SK-N-SH (cell line): ENCODE measurements at regions not wholly inside any gene's neighbourhood (a gene's known extent, or its start where the extent isn't known, plus 50 kb on each side); places are given as distances from the start of the nearest gene placed in this dataset.

ENCODE experiments used
- CTCF ChIA-PET: fragments of 300-600, 350-600 bp; formaldehyde crosslinking; extraction: SDS; loops from one replicate; lab custom pipeline; 2021; lab: Yijun Ruan, JAX
- POLR2A ChIA-PET: fragments of 350-600 bp; sonication (Branson Sonifier 250); formaldehyde crosslinking; extraction: SDS; loops from one replicate; lab custom pipeline; 2020; ENCODE audit warnings: antibody characterized with exemption, inconsistent platforms; lab: Yijun Ruan, JAX
- DNase-seq: peaks from one replicate; pipeline ENCODE4 v3.0.0; 2012
- H2AFZ ChIP-seq: fragments of 200-600 bp; sonication (generic); 2 replicates; pipeline ENCODE4 v1.8.1; 2016; ENCODE audit warnings: antibody characterized with exemption, mild to moderate bottlenecking, low read depth
- H3F3A ChIP-seq: fragments of 200-600 bp; sonication (generic); replicated peaks from 2 replicates; pipeline ENCODE3; 2016; ENCODE audit warnings: antibody characterized with exemption, mild to moderate bottlenecking; ENCODE audit not compliant: insufficient read depth
- H3K27ac ChIP-seq, 2 experiments: fragments of 200-500 bp in 1 of 2; fragments of 200-600 bp in 1 of 2; sonication (Bioruptor generic) in 1 of 2; sonication (generic), shearing (Covaris generic) in 1 of 2; 2 replicates each; pipeline versions ENCODE4 v1.5.1 to v1.6.1; 2014 to 2016; ENCODE audit warnings: low read depth in 2 of 2, inconsistent platforms in 1 of 2, low read length in 1 of 2, mild to moderate bottlenecking in 1 of 2, mixed read lengths in 1 of 2
- H3K27me3 ChIP-seq: fragments of 200-600 bp; sonication (generic), shearing (Covaris generic); 2 replicates; pipeline ENCODE4 v1.6.1; 2016; ENCODE audit warnings: mixed run types; ENCODE audit not compliant: insufficient read depth
- H3K36me3 ChIP-seq, 2 experiments: fragments of 200-500 bp in 1 of 2; fragments of 200-600 bp in 1 of 2; sonication (Bioruptor generic) in 1 of 2; sonication (generic) in 1 of 2; replicated peaks in 1 of 2; 2 replicates each; pipeline versions ENCODE3 to v1.5.1; 2014 to 2016; ENCODE audit warnings: low read length in 1 of 2, mild to moderate bottlenecking in 1 of 2; ENCODE audit not compliant: insufficient read depth in 2 of 2, control insufficient read depth in 1 of 2
- H3K4me1 ChIP-seq, 2 experiments: fragments of 200-500 bp in 1 of 2; fragments of 200-600 bp in 1 of 2; sonication (Bioruptor generic) in 1 of 2; sonication (generic), shearing (Covaris generic) in 1 of 2; 2 replicates each; pipeline versions ENCODE4 v1.5.1 to v1.6.1; 2014 to 2016; ENCODE audit warnings: low read depth in 1 of 2, low read length in 1 of 2, mixed run types in 1 of 2; ENCODE audit not compliant: insufficient read depth in 2 of 2, control insufficient read depth in 1 of 2
- H3K4me2 ChIP-seq: fragments of 200-600 bp; sonication (generic), shearing (Covaris generic); 2 replicates; pipeline ENCODE4 v1.6.1; 2017; ENCODE audit warnings: mixed run types
- H3K4me3 ChIP-seq, 2 experiments: fragments of 200-500 bp in 1 of 2; fragments of 200-600 bp in 1 of 2; sonication (Bioruptor generic) in 1 of 2; sonication (generic), shearing (Covaris generic) in 1 of 2; 2 replicates each; pipeline versions ENCODE4 v1.5.1 to v1.8.1; 2014 to 2016; ENCODE audit warnings: low read depth in 2 of 2, inconsistent platforms in 1 of 2, low read length in 1 of 2, mild to moderate bottlenecking in 1 of 2, mixed read lengths in 1 of 2, moderate library complexity in 1 of 2
- H3K79me2 ChIP-seq: fragments of 200-600 bp; sonication (generic); 2 replicates; pipeline ENCODE4 v1.8.1; 2017; ENCODE audit warnings: mild to moderate bottlenecking; ENCODE audit not compliant: insufficient read depth
- H3K9ac ChIP-seq: fragments of 200-600 bp; sonication (generic); 2 replicates; pipeline ENCODE4 v1.6.1; 2017; ENCODE audit warnings: mixed run types
- H3K9me2 ChIP-seq: fragments of 200-600 bp; sonication (generic); 2 replicates; pipeline ENCODE4 v1.6.1; 2017; ENCODE audit warnings: mixed run types
- H3K9me3 ChIP-seq: fragments of 200-600 bp; sonication (generic); 2 replicates; pipeline ENCODE4 v1.6.1; 2017; ENCODE audit warnings: mixed run types, mild to moderate bottlenecking, moderate library complexity
- H4K20me1 ChIP-seq: fragments of 200-600 bp; sonication (generic); 2 replicates; pipeline ENCODE4 v1.6.1; 2017; ENCODE audit warnings: mild to moderate bottlenecking, mixed run types; ENCODE audit not compliant: insufficient read depth
- CHD2 ChIP-seq: fragments of 150-350 bp; IDR thresholded peaks from 2 replicates; pipeline ENCODE4 v1.6.1; 2018; ENCODE audit warnings: low read length; ENCODE audit not compliant: partially characterized antibody
- EP300 ChIP-seq, 2 experiments: IDR thresholded peaks; 2 replicates each; pipeline versions ENCODE4 v1.4.0 to v1.6.1; 2012; ENCODE audit warnings: borderline replicate concordance in 1 of 2, low read depth in 1 of 2, low read length in 1 of 2
- EZH2phosphoT487 ChIP-seq: fragments of 200-600 bp; sonication (generic); IDR thresholded peaks from 2 replicates; pipeline ENCODE4 v1.6.1; 2017; ENCODE audit warnings: low read depth, mixed run types, mild to moderate bottlenecking, antibody characterized with exemption, moderate library complexity, borderline replicate concordance
- FOXJ3 ChIP-seq: sonication (generic); formaldehyde crosslinking; IDR thresholded peaks from 2 replicates; pipeline ENCODE4 v1.5.1; 2020; ENCODE audit warnings: mild to moderate bottlenecking, missing genetic modification reagents
- GABPA ChIP-seq: IDR thresholded peaks from 2 replicates; pipeline ENCODE4 v1.4.0; 2012; ENCODE audit warnings: low read depth, mild to moderate bottlenecking
- IRF3 ChIP-seq: fragments of 150-350 bp; IDR thresholded peaks from 2 replicates; pipeline ENCODE4 v1.6.1; 2016; ENCODE audit warnings: mild to moderate bottlenecking, low read depth, low read length
- JUND ChIP-seq: IDR thresholded peaks from 2 replicates; pipeline ENCODE4 v1.4.0; 2012
- MEF2A ChIP-seq: IDR thresholded peaks from 2 replicates; pipeline ENCODE4 v1.4.0; 2012; ENCODE audit warnings: low read depth, borderline replicate concordance
- MXI1 ChIP-seq: IDR thresholded peaks from 2 replicates; pipeline ENCODE4 v1.6.1; 2012; ENCODE audit warnings: mild to moderate bottlenecking, low read depth, low read length, improper control_type of control experiment
- NRF1 ChIP-seq: IDR thresholded peaks from 2 replicates; pipeline ENCODE4 v1.6.1; 2012; ENCODE audit warnings: low read depth, mild to moderate bottlenecking, low read length
- PBX3 ChIP-seq: IDR thresholded peaks from 2 replicates; pipeline ENCODE4; 2012
- RAD21 ChIP-seq: IDR thresholded peaks from 2 replicates; pipeline ENCODE4 v1.6.1; 2012; ENCODE audit warnings: mild to moderate bottlenecking, low read length
- TAF1 ChIP-seq: IDR thresholded peaks from 2 replicates; pipeline ENCODE4 v1.6.1; 2012; ENCODE audit warnings: low read depth, mild to moderate bottlenecking, low read length, moderate library complexity, borderline replicate concordance
- TEAD4 ChIP-seq: IDR thresholded peaks from 2 replicates; pipeline ENCODE4 v1.4.0; 2012; ENCODE audit warnings: mild to moderate bottlenecking, borderline replicate concordance; ENCODE audit not compliant: insufficient read depth
- YY1 ChIP-seq: IDR thresholded peaks from 2 replicates; pipeline ENCODE4 v1.4.0; 2012; ENCODE audit warnings: low read depth, mild to moderate bottlenecking
- WGBS: methylation state at CpG from one replicate; pipeline ENCODE4 v1.1.6; 2017; ENCODE audit warnings: low lambda C conversion rate; 5-methylcytosine and 5-hydroxymethylcytosine counted together
- TF ChIP-seq, protein P1 (sequence below): IDR thresholded peaks from 2 replicates; pipeline ENCODE4 v1.4.0; 2012; ENCODE audit warnings: low read depth, borderline replicate concordance
- TF ChIP-seq, protein P2 (sequence below): fragments of 200-600 bp; sonication (generic); IDR thresholded peaks from 2 replicates; pipeline ENCODE4 v1.6.1; 2017; ENCODE audit warnings: antibody characterized with exemption, mild to moderate bottlenecking, moderate library complexity
- TF ChIP-seq, protein P3 (sequence below): fragments of 150-350 bp; IDR thresholded peaks from 2 replicates; pipeline ENCODE4 v1.6.1; 2017; ENCODE audit warnings: antibody characterized with exemption, low read length, low read depth, borderline replicate concordance
- TF ChIP-seq, protein P4 (sequence below): IDR thresholded peaks from 2 replicates; pipeline ENCODE4 v1.6.1; 2012; ENCODE audit warnings: mild to moderate bottlenecking, low read depth, low read length, moderate library complexity

- ChIA-PET POLR2A (no interaction called here), CTCF (interaction anchor here (0.7 to 1.6 kb wide), 2 partner anchors 28 to 171 kb away, joined by 3 read pairs; no protein-coding TSS in a partner anchor)
- no peaks in the 10 kb centered on the region for H3K9me2 ChIP-seq
- TF ChIP-seq FOXJ3 (CRISPR knock-in tag) (no peak), PBX3 (no peak), TAF1 (no peak), TEAD4 (no peak), NRF1 (no peak), EZH2phosphoT487 (no peak), IRF3 (no peak), RAD21 (no peak), MXI1 (no peak), MEF2A (no peak), EP300 (IDR thresholded peaks at IDR 0.05; ENCODE audit: borderline replicate concordance in 1 of 2, low read depth in 1 of 2, low read length in 1 of 2) (no peak), CHD2 (no peak), JUND (no peak), YY1 (no peak), GABPA (no peak)
- TF ChIP-seq, protein P1, sequence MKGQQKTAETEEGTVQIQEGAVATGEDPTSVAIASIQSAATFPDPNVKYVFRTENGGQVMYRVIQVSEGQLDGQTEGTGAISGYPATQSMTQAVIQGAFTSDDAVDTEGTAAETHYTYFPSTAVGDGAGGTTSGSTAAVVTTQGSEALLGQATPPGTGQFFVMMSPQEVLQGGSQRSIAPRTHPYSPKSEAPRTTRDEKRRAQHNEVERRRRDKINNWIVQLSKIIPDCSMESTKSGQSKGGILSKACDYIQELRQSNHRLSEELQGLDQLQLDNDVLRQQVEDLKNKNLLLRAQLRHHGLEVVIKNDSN = no peak
- TF ChIP-seq, protein P2, sequence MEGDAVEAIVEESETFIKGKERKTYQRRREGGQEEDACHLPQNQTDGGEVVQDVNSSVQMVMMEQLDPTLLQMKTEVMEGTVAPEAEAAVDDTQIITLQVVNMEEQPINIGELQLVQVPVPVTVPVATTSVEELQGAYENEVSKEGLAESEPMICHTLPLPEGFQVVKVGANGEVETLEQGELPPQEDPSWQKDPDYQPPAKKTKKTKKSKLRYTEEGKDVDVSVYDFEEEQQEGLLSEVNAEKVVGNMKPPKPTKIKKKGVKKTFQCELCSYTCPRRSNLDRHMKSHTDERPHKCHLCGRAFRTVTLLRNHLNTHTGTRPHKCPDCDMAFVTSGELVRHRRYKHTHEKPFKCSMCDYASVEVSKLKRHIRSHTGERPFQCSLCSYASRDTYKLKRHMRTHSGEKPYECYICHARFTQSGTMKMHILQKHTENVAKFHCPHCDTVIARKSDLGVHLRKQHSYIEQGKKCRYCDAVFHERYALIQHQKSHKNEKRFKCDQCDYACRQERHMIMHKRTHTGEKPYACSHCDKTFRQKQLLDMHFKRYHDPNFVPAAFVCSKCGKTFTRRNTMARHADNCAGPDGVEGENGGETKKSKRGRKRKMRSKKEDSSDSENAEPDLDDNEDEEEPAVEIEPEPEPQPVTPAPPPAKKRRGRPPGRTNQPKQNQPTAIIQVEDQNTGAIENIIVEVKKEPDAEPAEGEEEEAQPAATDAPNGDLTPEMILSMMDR = no peak
- TF ChIP-seq, protein P3, sequence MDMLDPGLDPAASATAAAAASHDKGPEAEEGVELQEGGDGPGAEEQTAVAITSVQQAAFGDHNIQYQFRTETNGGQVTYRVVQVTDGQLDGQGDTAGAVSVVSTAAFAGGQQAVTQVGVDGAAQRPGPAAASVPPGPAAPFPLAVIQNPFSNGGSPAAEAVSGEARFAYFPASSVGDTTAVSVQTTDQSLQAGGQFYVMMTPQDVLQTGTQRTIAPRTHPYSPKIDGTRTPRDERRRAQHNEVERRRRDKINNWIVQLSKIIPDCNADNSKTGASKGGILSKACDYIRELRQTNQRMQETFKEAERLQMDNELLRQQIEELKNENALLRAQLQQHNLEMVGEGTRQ = no peak
- TF ChIP-seq, protein P4, sequence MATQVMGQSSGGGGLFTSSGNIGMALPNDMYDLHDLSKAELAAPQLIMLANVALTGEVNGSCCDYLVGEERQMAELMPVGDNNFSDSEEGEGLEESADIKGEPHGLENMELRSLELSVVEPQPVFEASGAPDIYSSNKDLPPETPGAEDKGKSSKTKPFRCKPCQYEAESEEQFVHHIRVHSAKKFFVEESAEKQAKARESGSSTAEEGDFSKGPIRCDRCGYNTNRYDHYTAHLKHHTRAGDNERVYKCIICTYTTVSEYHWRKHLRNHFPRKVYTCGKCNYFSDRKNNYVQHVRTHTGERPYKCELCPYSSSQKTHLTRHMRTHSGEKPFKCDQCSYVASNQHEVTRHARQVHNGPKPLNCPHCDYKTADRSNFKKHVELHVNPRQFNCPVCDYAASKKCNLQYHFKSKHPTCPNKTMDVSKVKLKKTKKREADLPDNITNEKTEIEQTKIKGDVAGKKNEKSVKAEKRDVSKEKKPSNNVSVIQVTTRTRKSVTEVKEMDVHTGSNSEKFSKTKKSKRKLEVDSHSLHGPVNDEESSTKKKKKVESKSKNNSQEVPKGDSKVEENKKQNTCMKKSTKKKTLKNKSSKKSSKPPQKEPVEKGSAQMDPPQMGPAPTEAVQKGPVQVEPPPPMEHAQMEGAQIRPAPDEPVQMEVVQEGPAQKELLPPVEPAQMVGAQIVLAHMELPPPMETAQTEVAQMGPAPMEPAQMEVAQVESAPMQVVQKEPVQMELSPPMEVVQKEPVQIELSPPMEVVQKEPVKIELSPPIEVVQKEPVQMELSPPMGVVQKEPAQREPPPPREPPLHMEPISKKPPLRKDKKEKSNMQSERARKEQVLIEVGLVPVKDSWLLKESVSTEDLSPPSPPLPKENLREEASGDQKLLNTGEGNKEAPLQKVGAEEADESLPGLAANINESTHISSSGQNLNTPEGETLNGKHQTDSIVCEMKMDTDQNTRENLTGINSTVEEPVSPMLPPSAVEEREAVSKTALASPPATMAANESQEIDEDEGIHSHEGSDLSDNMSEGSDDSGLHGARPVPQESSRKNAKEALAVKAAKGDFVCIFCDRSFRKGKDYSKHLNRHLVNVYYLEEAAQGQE = no peak
- no peaks in the 10 kb centered on the region for H3K36me3 ChIP-seq
- H3K79me2 ChIP-seq = no peaks in the 10 kb centered on the region
- no peak overlapping the region for H3K9ac ChIP-seq
- H2AFZ ChIP-seq = no peak overlapping the region
- H3K27ac ChIP-seq = no peak overlapping the region
- H3K4me3 ChIP-seq = no peak overlapping the region
- 21% methylated on average over 4 of the region's 4 CpGs for WGBS
- no peak overlapping the region for H3K4me2 ChIP-seq
- no peaks in the 10 kb centered on the region for H3K4me1 ChIP-seq
- no peaks in the 10 kb centered on the region for H4K20me1 ChIP-seq
- no peaks in the 10 kb centered on the region for H3K27me3 ChIP-seq
- H3K9me3 ChIP-seq = no peaks in the 10 kb centered on the region
- no peak for DNase-seq
- H3F3A ChIP-seq = no peaks in the 10 kb centered on the region
Observed at GRCh38 chr6:8558953-8559352, 123.6 kb upstream of the SLC35B3 start.
